Stimulated activated CD4-positive, alpha-beta T cell treated with anti-CD3 and anti-CD28 coated beads, Interleukin-4, amount 100 ng/mL, for 24 hours (primary cell): ENCODE measurements at regions not wholly inside any gene's neighbourhood (a gene's known extent, or its start where the extent isn't known, plus 50 kb on each side); places are given as distances from the start of the nearest gene placed in this dataset.

ENCODE experiments used
- DNase-seq: peaks from one replicate; pipeline ENCODE4 v3.0.0-alpha.2; 2020

GRCh38 chr11:97202613-97203292, 812.9 kb downstream of the JRKL start:
- DNase-seq: no peak

GRCh38 chr11:97218011-97218410, 828.2 kb downstream of the JRKL start:
- DNase-seq: no peak

- DNase-seq: no peak
Measured at GRCh38 chr11:97223647-97224046, 833.8 kb downstream of the JRKL start.

- DNase-seq: no peak
Measured at GRCh38 chr11:97224396-97224795, 834.6 kb downstream of the JRKL start.

GRCh38 chr11:97225794-97226193, 836.0 kb downstream of the JRKL start:
- DNase-seq: no peak

- DNase-seq: no peak
Measured at GRCh38 chr11:97229936-97230335, 840.1 kb downstream of the JRKL start.

- DNase-seq: no peak
Measured at GRCh38 chr11:97231231-97231630, 841.4 kb downstream of the JRKL start.

GRCh38 chr11:97234016-97234415, 844.2 kb downstream of the JRKL start:
- no peak for DNase-seq

- DNase-seq: no peak
Measured at GRCh38 chr11:97237151-97237550, 847.3 kb downstream of the JRKL start.

GRCh38 chr11:97247601-97248000, 857.8 kb downstream of the JRKL start:
- DNase-seq: no peak

GRCh38 chr11:97254790-97255189, 865.0 kb downstream of the JRKL start:
- DNase-seq: no peak

- no peak for DNase-seq
Measured at GRCh38 chr11:97259434-97259833, 869.6 kb downstream of the JRKL start.

GRCh38 chr11:97259884-97260283, 870.1 kb downstream of the JRKL start:
- DNase-seq: no peak

GRCh38 chr11:97263183-97263858, 873.5 kb downstream of the JRKL start:
- no peak for DNase-seq

GRCh38 chr11:97269527-97269926, 879.7 kb downstream of the JRKL start:
- DNase-seq: no peak

GRCh38 chr11:97279341-97279740, 889.5 kb downstream of the JRKL start:
- no peak for DNase-seq

GRCh38 chr11:97280347-97280746, 890.5 kb downstream of the JRKL start:
- DNase-seq: no peak

GRCh38 chr11:97289823-97290222, 900.0 kb downstream of the JRKL start:
- DNase-seq: no peak

- no peak for DNase-seq
Measured at GRCh38 chr11:97290464-97291041, 900.7 kb downstream of the JRKL start.

GRCh38 chr11:97296301-97296700, 906.5 kb downstream of the JRKL start:
- DNase-seq: no peak

- DNase-seq: no peak
Measured at GRCh38 chr11:97309291-97309690, 919.5 kb downstream of the JRKL start.

GRCh38 chr11:97325693-97326092, 935.9 kb downstream of the JRKL start:
- no peak for DNase-seq

- no peak for DNase-seq
Measured at GRCh38 chr11:97332271-97332670, 942.5 kb downstream of the JRKL start.

GRCh38 chr11:97336064-97336463, 946.3 kb downstream of the JRKL start:
- no peak for DNase-seq
